Fibroblast of skin of left biceps (primary cell): ENCODE measurements at regions not wholly inside any gene's neighbourhood (a gene's known extent, or its start where the extent isn't known, plus 50 kb on each side); places are given as distances from the start of the nearest gene placed in this dataset.
A peak's percentile ranks its signal among the peaks of the same experiment; 100 is the strongest.

Experiments
- DNase-seq, 2 experiments: peaks; one replicate each; pipeline ENCODE4 v3.0.0-alpha.2; 2013; ENCODE audit warnings: low read depth in 2 of 2

GRCh38 chr5:39896706-39897105 is 471.9 kb upstream of the DAB2 start:
- no peak for DNase-seq

GRCh38 chr5:39896104-39896503 is 471.3 kb upstream of the DAB2 start:
- DNase-seq: no peak

- DNase-seq: no peak
Measured at GRCh38 chr5:39892708-39893107, 467.9 kb upstream of the DAB2 start.

- DNase-seq: peak in 1 of 2 experiments; percentile 10
Measured at GRCh38 chr5:39891376-39891775, 466.6 kb upstream of the DAB2 start.

- DNase-seq: no peak
Measured at GRCh38 chr5:39880985-39881384, 456.2 kb upstream of the DAB2 start.

- DNase-seq: no peak
Measured at GRCh38 chr5:39877479-39877878, 452.7 kb upstream of the DAB2 start.

- no peak for DNase-seq
Measured at GRCh38 chr5:39876146-39876545, 451.4 kb upstream of the DAB2 start.

GRCh38 chr5:39870137-39870536 is 445.4 kb upstream of the DAB2 start:
- no peak for DNase-seq

- no peak for DNase-seq
Measured at GRCh38 chr5:39869396-39869795, 444.6 kb upstream of the DAB2 start.

GRCh38 chr5:39867923-39868322 is 443.1 kb upstream of the DAB2 start:
- no peak for DNase-seq

GRCh38 chr5:39863926-39864552 is 439.3 kb upstream of the DAB2 start:
- no peak for DNase-seq

GRCh38 chr5:39857041-39857440 is 432.3 kb upstream of the DAB2 start:
- no peak for DNase-seq

- no peak for DNase-seq
Measured at GRCh38 chr5:39854771-39855410, 430.1 kb upstream of the DAB2 start.

GRCh38 chr5:39850291-39850690 is 425.5 kb upstream of the DAB2 start:
- no peak for DNase-seq

- DNase-seq: no peak
Measured at GRCh38 chr5:39846144-39846543, 421.4 kb upstream of the DAB2 start.

- DNase-seq: no peak
Measured at GRCh38 chr5:39843767-39844166, 419.0 kb upstream of the DAB2 start.

GRCh38 chr5:39835371-39835770 is 410.6 kb upstream of the DAB2 start:
- no peak for DNase-seq

GRCh38 chr5:39829441-39829840 is 404.7 kb upstream of the DAB2 start:
- DNase-seq: no peak

GRCh38 chr5:39826051-39826450 is 401.3 kb upstream of the DAB2 start:
- DNase-seq: no peak

- no peak for DNase-seq
Measured at GRCh38 chr5:39825301-39825700, 400.5 kb upstream of the DAB2 start.

- DNase-seq: no peak
Measured at GRCh38 chr5:39822020-39822419, 397.2 kb upstream of the DAB2 start.

GRCh38 chr5:39816866-39817265 is 392.1 kb upstream of the DAB2 start:
- no peak for DNase-seq

GRCh38 chr5:39816156-39816845 is 391.5 kb upstream of the DAB2 start:
- no peak for DNase-seq
